Mesendoderm (in vitro differentiated cells): ENCODE measurements at regions not wholly inside any gene's neighbourhood (a gene's known extent, or its start where the extent isn't known, plus 50 kb on each side); places are given as distances from the start of the nearest gene placed in this dataset.
"Not testable (repeated sequence)": the region's sequence is repeated elsewhere in the genome, so short reads cannot be mapped to it uniquely, and the experiment has no call there.

Experiments
- DNase-seq: peaks from one replicate; pipeline ENCODE4 v3.0.0; 2013
- H2AK5ac ChIP-seq: 2 replicates; pipeline ENCODE4 v1.6.1; 2013; ENCODE audit warnings: low read length, inconsistent platforms
- H2BK120ac ChIP-seq: 2 replicates; pipeline ENCODE4 v1.6.1; 2013; ENCODE audit warnings: low read depth, mild to moderate bottlenecking, low read length, moderate library complexity, mixed read lengths
- H2BK15ac ChIP-seq: replicated peaks from 2 replicates; pipeline ENCODE4 v1.6.1; 2013; ENCODE audit warnings: low read depth, mild to moderate bottlenecking, moderate library complexity
- H2BK5ac ChIP-seq: 2 replicates; pipeline ENCODE4 v1.6.1; 2013; ENCODE audit warnings: low read length, inconsistent platforms
- H3K18ac ChIP-seq: 2 replicates; pipeline ENCODE4 v1.6.1; 2013; ENCODE audit warnings: mild to moderate bottlenecking, low read length, mixed read lengths
- H3K23ac ChIP-seq: one replicate; pipeline ENCODE4 v1.6.1; 2013; ENCODE audit warnings: low read length
- H3K27ac ChIP-seq: 2 replicates; pipeline ENCODE4 v1.5.1; 2013; ENCODE audit warnings: low read depth, mild to moderate bottlenecking, inconsistent platforms, low read length, moderate library complexity
- H3K27me3 ChIP-seq: 2 replicates; pipeline ENCODE4 v1.6.1; 2013; ENCODE audit warnings: low read length, control low read depth, mild to moderate bottlenecking, inconsistent platforms; ENCODE audit not compliant: insufficient read depth, poor library complexity
- H3K36me3 ChIP-seq: 2 replicates; pipeline ENCODE4 v1.6.1; 2013; ENCODE audit warnings: low read length, inconsistent platforms; ENCODE audit not compliant: control insufficient read depth, insufficient read depth
- H3K4ac ChIP-seq: one replicate; pipeline ENCODE4 v1.6.1; 2013; ENCODE audit warnings: low read depth, mild to moderate bottlenecking, low read length, moderate library complexity
- H3K4me1 ChIP-seq: 2 replicates; pipeline ENCODE4 v1.6.1; 2013; ENCODE audit warnings: low read depth, low read length, inconsistent platforms; ENCODE audit not compliant: control insufficient read depth
- H3K4me2 ChIP-seq: 2 replicates; pipeline ENCODE4 v1.6.1; 2013; ENCODE audit warnings: low read length
- H3K4me3 ChIP-seq: 2 replicates; pipeline ENCODE4 v1.5.1; 2013; ENCODE audit warnings: mild to moderate bottlenecking, low read length
- H3K56ac ChIP-seq: one replicate; pipeline ENCODE4 v1.6.1; 2013; ENCODE audit warnings: low read length
- H3K79me1 ChIP-seq: 2 replicates; pipeline ENCODE4 v1.6.1; 2013; ENCODE audit warnings: low read length, inconsistent platforms
- H3K79me2 ChIP-seq: 2 replicates; pipeline ENCODE4 v1.6.1; 2013; ENCODE audit warnings: mild to moderate bottlenecking, low read length; ENCODE audit not compliant: control insufficient read depth, insufficient read depth
- H3K9ac ChIP-seq: 2 replicates; pipeline ENCODE4 v1.6.1; 2013; ENCODE audit warnings: low read length, inconsistent platforms
- H4K5ac ChIP-seq: one replicate; pipeline ENCODE4 v1.6.1; 2013; ENCODE audit warnings: low read length
- H4K8ac ChIP-seq: one replicate; pipeline ENCODE4 v1.6.1; 2013; ENCODE audit warnings: low read depth, mild to moderate bottlenecking, control low read depth, low read length, moderate library complexity
- whole genome bisulfite sequencing: extraction: QIAGEN DNeasy Blood & Tissue Kit; methylation state at CpG from one replicate; pipeline ENCODE4 v1.1.7; 2013; ENCODE audit warnings: low lambda C conversion rate, missing lambda C conversion rate; ENCODE audit not compliant: insufficient coverage; ENCODE audit errors: extremely low coverage; 5-methylcytosine and 5-hydroxymethylcytosine counted together

DNA sequence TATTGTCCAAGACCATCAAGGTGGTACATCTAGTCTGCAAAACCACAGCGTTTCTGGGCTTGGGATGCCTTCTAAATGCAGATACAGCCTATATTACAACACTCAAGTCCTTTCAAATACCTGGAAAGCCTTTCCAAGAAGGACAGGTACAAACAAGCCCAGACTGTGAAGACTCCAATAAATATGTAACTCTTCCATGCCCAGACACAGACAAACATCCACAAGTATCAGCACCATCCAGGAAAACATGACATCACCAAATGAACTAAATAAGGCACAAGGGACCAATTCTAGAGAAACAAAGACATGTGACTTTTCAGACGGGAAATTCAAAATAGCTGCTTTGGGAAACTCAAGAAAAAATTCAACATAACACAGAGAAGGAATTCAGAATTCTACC, 152.7 kb upstream of the POC5 start:
- no peak overlapping the region for H4K5ac ChIP-seq
- H2BK15ac ChIP-seq = no peak overlapping the region
- H2BK5ac ChIP-seq = no peak overlapping the region
- H3K9ac ChIP-seq = no peak overlapping the region
- H3K4me1 ChIP-seq = no peaks in the 10 kb centered on the region
- no peaks in the 10 kb centered on the region for H3K79me1 ChIP-seq
- H3K4ac ChIP-seq = no peak overlapping the region
- H3K36me3 ChIP-seq = no peaks in the 10 kb centered on the region
- no peak overlapping the region for H2BK120ac ChIP-seq
- WGBS = no CpG with 5 or more reads among the region's 2 CpGs
- H3K27ac ChIP-seq = no peak overlapping the region
- H3K27me3 ChIP-seq = no peaks in the 10 kb centered on the region
- no peak for DNase-seq
- no peak overlapping the region for H3K56ac ChIP-seq
- no peak overlapping the region for H3K18ac ChIP-seq
- no peak overlapping the region for H3K4me3 ChIP-seq
- H3K79me2 ChIP-seq = no peaks in the 10 kb centered on the region
- no peak overlapping the region for H4K8ac ChIP-seq
- no peak overlapping the region for H3K23ac ChIP-seq
- no peak overlapping the region for H3K4me2 ChIP-seq
- H2AK5ac ChIP-seq = no peak overlapping the region

- Histone ChIP-seq H2BK5ac (no peak overlapping the region), H2AK5ac (no peak overlapping the region), H3K18ac (no peak overlapping the region), H3K4me2 (no peak overlapping the region), H3K4ac (no peak overlapping the region), H4K5ac (no peak overlapping the region), H3K79me1 (no peaks in the 10 kb centered on the region), H3K79me2 (no peaks in the 10 kb centered on the region), H3K27ac (no peak overlapping the region), H2BK15ac (no peak overlapping the region), H3K23ac (no peak overlapping the region), H3K4me1 (no peaks in the 10 kb centered on the region), H3K9ac (no peak overlapping the region), H4K8ac (no peak overlapping the region), H3K36me3 (no peaks in the 10 kb centered on the region), H3K4me3 (no peak overlapping the region), H2BK120ac (no peak overlapping the region), H3K56ac (no peak overlapping the region), H3K27me3 (no peaks in the 10 kb centered on the region)
- WGBS = no CpG with 5 or more reads among the region's 5 CpGs
- DNase-seq = no peak
Measured at GRCh38 chr5:75862872-75863271, 145.6 kb upstream of the POC5 start.

DNA sequence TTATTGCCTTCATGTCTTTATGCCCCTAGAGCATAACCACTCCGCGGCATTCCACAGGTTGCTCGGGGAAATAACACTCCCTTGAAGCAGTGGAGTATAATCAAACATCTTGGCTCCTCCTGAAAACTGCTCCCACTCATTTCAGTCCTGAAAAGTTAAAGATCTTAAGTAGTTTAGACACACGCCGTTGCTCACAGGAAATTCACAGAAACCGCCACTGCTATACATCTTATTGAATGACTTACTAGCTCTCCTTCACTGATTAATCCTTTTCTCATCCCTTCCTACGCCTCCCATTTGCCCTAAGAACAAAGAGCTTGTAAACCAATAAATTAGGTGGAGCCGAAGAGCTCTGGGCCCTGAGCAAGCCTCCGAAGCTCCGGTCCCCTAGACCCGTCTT, 142.4 kb upstream of the POC5 start:
- H3K4me3 ChIP-seq, H3K23ac ChIP-seq, H2AK5ac ChIP-seq, H3K4me1 ChIP-seq, H4K8ac ChIP-seq, H3K56ac ChIP-seq, H2BK15ac ChIP-seq, H2BK120ac ChIP-seq, H3K79me2 ChIP-seq, H3K4me2 ChIP-seq, H3K9ac ChIP-seq, H4K5ac ChIP-seq, H3K18ac ChIP-seq, H2BK5ac ChIP-seq, H3K27ac ChIP-seq, H3K36me3 ChIP-seq, DNase-seq, H3K79me1 ChIP-seq, H3K27me3 ChIP-seq, H3K4ac ChIP-seq: not testable (repeated sequence)
- no CpG with 5 or more reads among the region's 11 CpGs for WGBS

DNA sequence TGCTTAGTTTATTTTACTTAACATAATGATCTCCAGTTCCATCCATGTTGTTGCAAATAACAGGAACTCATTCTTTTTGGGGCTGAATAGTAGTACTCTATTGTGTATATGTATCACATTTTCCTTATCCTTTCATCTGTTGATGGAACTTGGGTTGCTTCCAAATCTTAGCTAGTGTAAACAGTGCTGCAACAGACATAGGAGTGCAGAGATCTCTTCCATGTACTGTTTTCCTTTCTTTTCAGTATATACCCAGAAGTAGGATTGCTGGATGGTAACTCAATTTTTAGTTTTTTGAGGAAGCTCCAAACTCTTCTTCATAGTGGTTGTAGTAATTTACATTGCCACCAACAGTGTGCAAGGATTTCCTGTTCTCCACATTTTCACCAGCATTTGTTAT, 138.8 kb upstream of the POC5 start:
- Histone ChIP-seq H3K4me1 (no peaks in the 10 kb centered on the region), H3K79me1 (no peaks in the 10 kb centered on the region), H2BK15ac (no peak overlapping the region), H2AK5ac (no peak overlapping the region), H3K4ac (no peak overlapping the region), H3K27me3 (no peaks in the 10 kb centered on the region), H3K56ac (no peak overlapping the region), H3K4me2 (no peak overlapping the region), H3K9ac (no peak overlapping the region), H4K5ac (no peak overlapping the region), H3K4me3 (no peak overlapping the region), H3K27ac (no peak overlapping the region), H3K36me3 (no peaks in the 10 kb centered on the region), H4K8ac (no peak overlapping the region), H2BK120ac (no peak overlapping the region), H2BK5ac (no peak overlapping the region), H3K23ac (no peak overlapping the region), H3K18ac (no peak overlapping the region), H3K79me2 (no peaks in the 10 kb centered on the region)
- no peak for DNase-seq

- H3K79me2 ChIP-seq = no peaks in the 10 kb centered on the region
- no CpG with 5 or more reads among the region's 1 CpG for WGBS
- H3K56ac ChIP-seq = no peak overlapping the region
- no peak overlapping the region for H4K8ac ChIP-seq
- no peak overlapping the region for H3K23ac ChIP-seq
- H3K27ac ChIP-seq = no peak overlapping the region
- H2AK5ac ChIP-seq = no peak overlapping the region
- H2BK15ac ChIP-seq = no peak overlapping the region
- H3K27me3 ChIP-seq = no peaks in the 10 kb centered on the region
- H3K36me3 ChIP-seq = no peaks in the 10 kb centered on the region
- no peak overlapping the region for H3K4me3 ChIP-seq
- no peak overlapping the region for H2BK5ac ChIP-seq
- H4K5ac ChIP-seq = no peak overlapping the region
- H3K9ac ChIP-seq = no peak overlapping the region
- H3K4me1 ChIP-seq = no peaks in the 10 kb centered on the region
- no peak for DNase-seq
- H3K18ac ChIP-seq = no peak overlapping the region
- no peaks in the 10 kb centered on the region for H3K79me1 ChIP-seq
- no peak overlapping the region for H2BK120ac ChIP-seq
- no peak overlapping the region for H3K4ac ChIP-seq
- H3K4me2 ChIP-seq = no peak overlapping the region
Measured at GRCh38 chr5:75848077-75848476, 130.8 kb upstream of the POC5 start.

DNA sequence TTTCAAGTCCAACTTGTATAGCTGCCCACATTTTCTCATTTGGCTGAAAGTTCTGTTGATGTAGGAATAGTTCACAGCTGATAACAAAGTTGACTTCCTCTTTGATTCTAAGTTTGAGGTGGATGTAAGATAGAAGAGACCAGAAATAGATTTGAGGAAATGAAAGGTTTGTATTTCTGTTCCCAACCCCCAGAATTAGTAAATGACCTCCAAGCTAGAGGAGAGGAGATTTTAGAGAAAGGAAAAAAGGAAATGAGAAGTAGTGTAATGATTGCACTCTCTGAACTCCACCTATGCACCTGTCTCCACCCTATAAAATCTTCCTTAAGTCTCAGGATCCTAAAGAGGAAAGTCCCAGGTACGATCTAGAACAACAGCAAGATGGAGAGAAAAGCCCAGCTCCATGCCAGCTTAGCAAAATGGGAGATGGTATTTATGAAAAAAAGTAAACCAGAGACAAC, 130.4 kb upstream of the POC5 start:
- no peak overlapping the region for H3K23ac ChIP-seq
- no peak overlapping the region for H2BK15ac ChIP-seq
- H3K4ac ChIP-seq = no peak overlapping the region
- no peaks in the 10 kb centered on the region for H3K79me2 ChIP-seq
- H3K36me3 ChIP-seq = no peaks in the 10 kb centered on the region
- H2BK120ac ChIP-seq = no peak overlapping the region
- no peak overlapping the region for H3K27ac ChIP-seq
- H2AK5ac ChIP-seq = no peak overlapping the region
- no peaks in the 10 kb centered on the region for H3K4me1 ChIP-seq
- H3K18ac ChIP-seq = no peak overlapping the region
- no peaks in the 10 kb centered on the region for H3K27me3 ChIP-seq
- DNase-seq = no peak
- no peak overlapping the region for H4K8ac ChIP-seq
- no peak overlapping the region for H3K56ac ChIP-seq
- no peak overlapping the region for H3K4me3 ChIP-seq
- no peak overlapping the region for H4K5ac ChIP-seq
- H3K4me2 ChIP-seq = no peak overlapping the region
- no peak overlapping the region for H2BK5ac ChIP-seq
- H3K79me1 ChIP-seq = no peaks in the 10 kb centered on the region
- no CpG with 5 or more reads among the region's 1 CpG for WGBS
- H3K9ac ChIP-seq = no peak overlapping the region
